GM19025 (cell line): ENCODE measurements at regions not wholly inside any gene's neighbourhood (a gene's known extent, or its start where the extent isn't known, plus 50 kb on each side); places are given as distances from the start of the nearest gene placed in this dataset.

ENCODE experiments used
- ATAC-seq: cut with Tn5 transposase; IDR thresholded peaks from one replicate; pipeline ENCODE4 v1.9.1; 2021; ENCODE audit warnings: mild to moderate bottlenecking, low read depth, moderate library complexity; ENCODE audit not compliant: unreplicated experiment

DNA sequence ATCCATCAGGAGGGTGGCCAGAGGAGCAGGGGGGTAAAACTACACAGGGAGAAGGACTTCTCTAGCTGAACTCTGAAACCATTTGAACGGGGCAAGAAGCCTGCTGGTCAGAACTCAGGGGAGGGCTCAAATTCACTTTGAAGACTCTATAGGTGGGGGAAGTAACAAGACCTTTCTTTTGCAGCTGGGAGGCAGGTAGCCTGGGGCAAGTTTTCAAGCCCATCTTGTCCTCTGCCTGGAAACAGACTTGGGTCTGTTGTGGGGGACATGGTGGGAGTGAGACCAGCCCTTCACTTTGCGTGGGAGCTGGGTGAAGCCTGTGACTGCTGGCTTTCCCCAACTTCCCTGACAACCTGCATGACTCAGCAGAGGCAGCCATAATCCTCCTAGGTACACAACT, 312.3 kb downstream of the SPRY1 start:
- ATAC-seq, result no peak

DNA sequence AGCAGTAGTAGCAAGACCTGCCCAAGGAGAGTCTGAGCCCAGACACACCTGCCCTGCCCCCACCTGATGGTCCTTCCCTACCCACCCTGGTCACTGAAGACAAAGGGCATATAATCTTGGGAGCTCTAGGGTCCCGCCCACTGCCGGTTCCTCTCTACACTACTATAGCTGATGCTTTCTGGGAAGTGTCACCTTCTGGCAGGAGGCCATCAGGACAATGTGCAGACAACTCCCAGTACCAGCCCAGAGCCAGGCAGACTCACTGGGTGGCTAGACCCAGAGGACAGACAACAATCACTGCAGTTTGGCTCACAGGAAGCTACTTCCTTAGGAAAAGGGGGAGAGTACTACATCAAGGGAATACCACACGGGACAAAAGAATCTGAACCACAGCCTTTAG, 312.7 kb downstream of the SPRY1 start:
- ATAC-seq, result no peak

DNA sequence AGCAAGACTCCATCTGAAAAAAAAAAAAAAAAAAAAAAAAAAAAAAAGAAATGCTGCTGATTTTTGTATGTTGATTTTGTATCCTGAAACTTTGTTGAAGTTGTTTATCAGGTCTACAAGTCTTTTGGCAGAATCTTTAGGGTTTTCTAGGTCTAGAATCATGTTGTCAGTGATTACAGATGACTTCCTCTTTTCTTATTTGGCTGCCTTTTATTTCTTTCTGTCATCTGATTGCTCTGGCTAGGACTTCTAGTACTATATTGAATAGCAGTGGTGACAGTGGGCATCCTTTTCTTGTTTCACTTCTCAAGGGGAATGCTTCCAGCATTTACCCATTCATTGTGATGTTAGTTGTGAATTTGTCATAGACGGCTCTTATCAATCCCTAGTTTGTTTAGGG, 334.4 kb downstream of the SPRY1 start:
- no peak for ATAC-seq

DNA sequence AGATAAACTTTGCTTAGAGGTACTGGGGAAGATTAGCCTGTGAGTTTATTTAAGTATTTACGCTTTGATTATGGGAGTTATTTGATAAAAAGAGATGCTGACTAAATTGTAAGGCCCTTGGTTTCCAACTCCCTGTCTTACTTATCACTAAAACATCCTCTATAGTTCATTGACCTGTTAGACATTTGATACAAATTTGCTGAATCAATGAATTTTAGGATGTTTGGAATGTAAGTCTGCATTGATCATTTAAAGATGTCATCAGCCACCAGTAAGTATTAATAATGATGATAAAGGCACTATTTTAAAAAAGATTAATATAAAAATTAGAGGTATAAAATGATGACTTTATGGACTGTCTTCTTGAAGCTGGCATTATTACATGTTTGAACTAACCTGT, 340.6 kb downstream of the SPRY1 start:
- no peak for ATAC-seq

DNA sequence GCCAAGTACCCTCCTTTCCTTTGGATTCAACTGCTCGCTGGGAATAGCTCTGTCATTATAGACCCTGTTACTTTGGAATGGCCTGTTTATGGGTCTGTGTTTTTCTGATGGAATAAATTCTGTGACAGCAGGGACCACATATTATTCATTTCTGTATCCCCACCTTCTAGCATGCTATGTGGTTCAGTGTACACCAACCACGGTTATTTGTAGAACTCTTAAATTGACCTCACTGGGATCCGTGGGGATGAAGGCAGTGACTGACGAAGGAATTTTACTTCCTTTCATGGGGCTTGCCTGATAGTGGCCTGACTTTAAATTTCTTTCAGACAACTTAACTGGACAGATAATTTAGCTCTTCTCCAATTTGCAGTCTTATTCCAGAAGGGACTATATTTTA, 343.2 kb downstream of the SPRY1 start:
- ATAC-seq, result no peak

DNA sequence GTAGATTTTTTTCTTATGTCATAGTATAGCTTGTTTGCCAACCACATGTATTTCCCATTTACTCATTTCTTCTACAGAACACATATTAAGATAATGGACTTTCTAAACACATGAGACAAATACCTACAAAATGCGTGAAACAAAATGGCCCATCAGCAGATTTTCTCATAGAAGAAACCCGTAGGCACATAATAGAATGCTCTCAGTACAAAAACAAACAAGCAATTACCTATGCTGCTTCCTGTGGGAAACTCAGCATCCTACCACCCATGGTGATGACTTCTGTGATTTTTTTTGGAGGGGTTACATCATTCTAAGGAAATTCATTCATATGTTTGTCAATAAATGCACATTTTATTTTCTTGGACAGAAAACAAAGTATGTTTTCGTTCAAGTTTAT, 343.6 kb downstream of the SPRY1 start:
- no peak for ATAC-seq

DNA sequence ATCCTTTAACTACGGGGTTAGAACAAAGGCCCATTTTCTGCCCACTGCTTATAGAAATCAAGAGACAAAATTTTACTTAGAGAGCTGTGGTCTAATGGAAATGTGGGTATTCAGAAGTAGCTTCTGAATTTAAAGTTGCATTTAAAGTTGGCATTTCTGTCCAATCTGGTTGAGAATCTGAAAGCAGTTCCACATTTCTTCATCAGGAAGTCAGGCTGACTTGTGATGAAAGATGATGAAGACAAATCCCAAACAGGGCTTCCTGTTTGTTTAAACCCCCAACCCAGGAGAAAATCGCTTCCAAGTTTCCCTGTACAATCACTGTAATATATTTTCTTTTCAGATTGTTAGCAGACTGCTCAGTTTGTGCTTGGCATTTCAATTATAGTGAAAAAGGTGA, 345.3 kb downstream of the SPRY1 start:
- no peak for ATAC-seq

DNA sequence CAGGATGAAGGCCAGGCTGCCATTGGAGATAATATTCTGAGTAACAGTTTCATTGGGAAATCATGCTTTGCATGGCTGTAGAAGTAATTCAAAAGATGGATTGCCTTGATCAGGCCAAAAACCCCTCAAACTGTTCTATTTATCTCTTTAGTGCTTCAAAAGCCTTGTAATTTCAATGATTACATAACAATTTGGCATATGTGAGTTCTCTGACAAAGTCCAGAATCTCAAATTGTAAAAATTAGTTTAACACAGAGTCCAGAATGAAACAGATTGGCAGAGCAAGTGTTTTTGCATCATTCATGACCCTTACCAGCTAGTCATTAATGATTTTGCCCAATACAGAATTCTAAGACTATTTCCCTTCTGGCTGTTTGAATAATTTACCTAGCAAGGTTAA, 347.3 kb downstream of the SPRY1 start:
- ATAC-seq, result no peak

DNA sequence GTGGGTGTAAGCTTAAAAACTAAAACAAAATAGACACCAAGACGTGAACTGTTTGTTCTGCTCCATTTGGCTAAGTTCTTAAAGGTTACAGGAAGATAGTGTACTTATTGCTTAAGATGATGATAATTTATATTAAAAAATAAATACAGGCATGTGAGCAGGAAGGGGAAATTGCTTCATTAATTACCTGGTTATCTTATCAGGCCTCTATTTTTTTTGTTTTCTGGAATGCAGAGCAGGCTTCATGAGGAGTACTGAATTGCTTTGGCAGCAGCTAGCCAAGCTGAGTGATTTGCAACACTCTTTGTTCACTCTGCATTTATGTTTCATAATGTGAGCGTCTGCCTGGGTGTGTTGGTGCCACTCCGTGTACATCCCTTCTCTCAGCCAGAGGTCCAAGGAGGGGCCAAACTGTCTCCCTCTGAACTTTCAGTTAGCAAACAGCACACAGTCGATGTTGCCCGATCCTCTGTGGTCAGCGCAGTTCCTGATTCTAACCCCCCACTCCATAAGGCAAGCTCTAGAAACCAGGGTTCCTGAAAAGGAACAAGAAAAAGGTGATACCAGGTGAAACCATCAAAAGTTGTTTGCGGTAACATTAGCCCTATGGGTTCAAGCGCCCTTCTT, 348.2 kb downstream of the SPRY1 start:
- ATAC-seq, result no peak

DNA sequence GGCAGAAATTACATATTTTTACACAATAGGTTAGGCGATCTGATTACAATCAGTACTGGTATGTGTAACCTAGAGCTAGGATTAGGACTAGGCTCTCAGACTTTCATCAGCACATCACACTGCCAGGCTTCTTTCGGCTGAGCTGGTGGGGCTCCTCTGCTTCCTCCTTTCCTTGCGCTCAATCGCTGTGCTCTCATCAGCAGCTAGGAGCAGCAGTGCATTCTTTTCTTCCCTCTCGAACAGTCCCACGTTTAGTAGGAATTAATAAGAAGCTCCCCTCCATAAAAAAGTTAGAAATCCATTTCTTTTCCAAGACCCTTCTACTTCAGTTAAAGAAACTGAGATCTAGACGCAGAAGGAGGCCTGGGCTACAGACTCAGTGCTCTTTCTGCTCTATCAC, 350.4 kb downstream of the SPRY1 start:
- ATAC-seq, result no peak

DNA sequence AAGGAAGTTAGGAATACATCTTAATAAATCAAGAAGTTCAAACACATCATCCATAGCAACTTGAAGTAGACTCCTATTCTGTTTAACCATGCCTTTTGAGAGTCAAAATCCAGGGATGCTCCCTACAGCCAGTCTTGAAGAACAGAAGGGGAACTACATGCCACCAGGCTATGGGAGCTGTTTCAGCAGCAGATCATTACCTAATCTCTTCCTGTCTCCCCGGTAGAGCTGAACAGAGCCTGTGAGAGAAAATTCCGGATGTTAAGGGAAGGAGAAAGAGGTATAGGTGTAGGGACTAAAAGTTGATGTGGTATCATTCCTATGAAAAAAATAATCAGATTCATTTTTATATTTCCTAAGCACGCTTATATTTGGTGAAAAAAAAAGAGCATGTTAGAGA, 352.2 kb downstream of the SPRY1 start:
- ATAC-seq, result no peak

DNA sequence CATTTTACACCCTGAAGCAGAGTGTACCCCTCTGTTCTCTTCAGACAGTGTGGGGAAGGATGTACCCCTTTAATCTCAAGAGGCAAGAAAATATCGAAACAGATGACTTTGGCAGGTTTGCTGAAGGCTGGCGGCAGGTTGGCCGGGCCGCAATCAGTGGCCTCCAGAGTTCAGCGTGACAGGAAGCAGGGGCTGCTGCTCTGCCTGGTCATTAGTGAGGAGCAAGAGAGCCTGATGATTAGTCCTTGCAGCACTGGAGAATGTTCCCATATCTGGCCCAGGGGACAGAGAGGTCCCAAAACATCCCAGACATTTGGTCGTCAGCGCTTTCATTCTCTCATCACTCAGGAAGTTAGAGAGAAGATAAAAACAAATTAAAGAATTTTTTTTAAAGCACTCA, 352.8 kb downstream of the SPRY1 start:
- no peak for ATAC-seq

DNA sequence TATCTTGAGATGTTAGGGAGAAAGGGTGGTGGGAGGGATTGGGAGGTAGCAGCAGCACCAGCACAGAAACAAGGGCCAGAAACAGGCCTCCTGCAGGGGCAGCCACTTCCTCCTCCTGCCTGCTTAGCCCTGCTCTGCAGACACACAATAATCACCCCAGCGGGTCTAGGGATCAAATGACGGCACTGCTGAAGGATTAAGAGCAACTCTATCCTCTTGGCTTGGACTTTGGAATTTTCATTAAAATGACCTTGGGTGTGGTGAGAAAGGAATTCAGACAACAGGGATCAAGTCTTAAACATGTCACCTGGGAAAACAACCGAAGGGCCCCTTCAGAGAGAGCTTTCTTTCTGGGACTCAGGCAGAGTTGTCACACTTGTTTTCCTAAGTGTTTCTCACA, 353.4 kb downstream of the SPRY1 start:
- ATAC-seq, result no peak

DNA sequence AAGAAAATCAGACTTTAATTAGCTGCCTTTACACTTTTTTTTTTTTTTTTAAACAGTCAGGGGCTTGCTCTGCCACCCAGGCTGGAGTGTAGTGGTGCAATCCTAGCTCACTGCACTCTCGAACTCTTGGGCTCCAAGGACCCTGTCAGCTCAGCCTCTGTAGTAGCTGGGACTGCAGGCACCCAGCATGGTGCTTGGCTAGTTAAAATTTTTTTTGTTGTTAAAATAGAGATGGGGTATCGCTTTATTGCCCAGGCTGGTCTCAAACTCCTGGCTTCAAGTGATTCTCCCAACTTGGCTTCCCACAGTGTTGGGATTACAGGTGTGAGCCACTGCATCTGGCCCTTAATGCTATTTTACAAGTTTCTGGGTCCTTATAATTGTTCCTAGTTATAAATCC, 359.1 kb downstream of the SPRY1 start:
- no peak for ATAC-seq

DNA sequence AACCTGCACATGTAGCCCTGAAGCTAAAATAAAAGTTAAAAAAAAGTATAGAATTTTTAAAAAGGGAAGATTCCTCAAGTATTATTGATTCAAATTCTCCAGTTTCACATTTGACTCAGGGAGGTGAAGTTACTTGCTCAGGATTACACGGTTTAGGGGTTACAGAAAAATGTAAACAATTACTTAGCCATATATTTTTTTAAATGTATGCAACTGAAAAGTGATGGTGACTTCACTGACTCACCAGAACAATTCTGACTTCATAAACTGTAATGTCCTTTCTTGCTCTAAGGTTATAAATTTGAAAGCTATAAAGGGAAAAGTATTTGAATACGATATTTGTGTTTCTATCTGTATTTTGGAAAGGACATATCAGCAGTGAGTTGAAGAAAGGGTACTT, 371.2 kb downstream of the SPRY1 start:
- no peak for ATAC-seq

DNA sequence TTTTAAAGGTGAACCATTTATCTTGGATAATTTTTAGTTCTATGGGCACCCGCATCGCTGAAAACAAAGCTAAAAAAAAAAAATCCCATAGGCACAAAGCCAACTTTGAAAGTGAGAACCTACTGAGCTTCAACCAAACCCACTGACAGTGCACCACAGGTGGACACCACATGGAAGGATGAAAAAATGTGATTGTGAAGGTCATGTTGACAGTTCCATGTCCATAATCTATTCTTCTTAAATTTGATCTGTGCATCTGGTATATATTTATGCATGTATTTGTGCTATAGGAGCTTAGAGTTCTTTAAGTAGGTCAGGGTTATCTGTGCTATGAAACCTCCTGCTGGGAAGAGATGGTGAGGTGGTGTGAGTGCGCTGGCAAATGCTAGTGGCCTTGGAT, 374.3 kb downstream of the SPRY1 start:
- no peak for ATAC-seq

DNA sequence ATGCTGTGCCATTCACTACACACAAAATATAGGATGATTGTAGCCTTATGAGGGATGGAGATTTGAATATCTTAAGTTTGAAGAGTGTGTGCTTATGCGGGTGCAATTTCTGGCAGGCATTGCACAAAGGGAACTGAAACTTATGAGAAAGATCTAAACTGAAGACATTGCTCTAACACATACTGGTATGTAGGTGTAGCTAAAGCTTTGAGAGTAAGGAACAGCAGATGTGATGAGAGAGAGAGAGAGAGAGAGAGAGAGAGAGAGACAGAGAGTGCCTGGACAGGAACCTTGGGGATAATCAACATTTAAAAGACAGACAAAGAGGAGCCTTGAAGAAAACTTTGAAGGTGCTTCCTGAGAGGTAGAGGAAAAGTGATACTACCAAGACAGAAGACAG, 379.7 kb downstream of the SPRY1 start:
- ATAC-seq, result peak; percentile 95

DNA sequence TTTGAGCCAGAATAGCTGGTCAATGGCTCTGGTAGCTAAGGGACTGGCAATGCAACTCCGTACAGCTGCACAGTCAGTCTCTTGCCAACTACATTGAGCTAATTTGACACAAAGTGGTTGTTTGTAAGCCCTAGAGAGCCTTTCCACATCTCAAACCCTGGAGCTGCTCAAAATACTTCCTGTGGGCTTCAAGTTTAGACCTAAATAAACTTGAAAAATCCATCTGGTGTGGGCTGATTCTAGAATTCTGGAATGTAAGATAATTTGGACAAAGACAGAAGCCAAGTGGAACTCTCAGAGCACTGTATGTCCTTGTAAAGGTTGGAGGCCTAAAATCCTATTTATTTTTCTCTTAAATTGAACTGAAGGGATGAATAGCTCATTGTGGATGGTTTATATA, 380.8 kb downstream of the SPRY1 start:
- no peak for ATAC-seq

DNA sequence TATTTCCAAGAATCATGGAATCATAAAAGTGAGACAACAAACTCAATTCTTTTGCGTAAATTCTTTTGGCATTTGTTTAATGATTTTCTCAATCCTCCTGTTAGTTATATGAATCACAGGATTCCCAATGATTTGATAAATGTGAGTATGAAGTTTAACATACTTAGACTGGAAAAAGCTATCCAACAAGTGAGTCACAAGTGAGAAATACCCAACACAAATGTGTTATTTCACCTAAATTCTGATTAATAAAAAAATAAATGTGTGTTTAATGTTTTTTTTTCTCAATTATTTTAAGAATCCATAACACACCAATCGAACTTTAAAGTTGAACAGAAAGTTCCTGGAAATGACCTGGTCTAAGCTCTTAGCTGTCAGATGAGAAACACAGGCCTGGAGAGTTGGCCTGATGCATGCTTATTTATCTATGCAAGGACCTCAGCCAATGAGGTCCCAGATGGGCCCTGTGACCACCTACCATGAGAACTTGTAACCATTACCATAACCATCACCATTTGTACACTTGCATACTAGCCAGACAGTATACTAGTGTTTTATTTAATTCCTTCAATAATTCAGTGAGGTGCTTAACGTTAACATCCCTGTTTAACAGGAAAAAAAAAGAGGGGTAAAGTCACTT, 386.7 kb downstream of the SPRY1 start:
- no peak for ATAC-seq

DNA sequence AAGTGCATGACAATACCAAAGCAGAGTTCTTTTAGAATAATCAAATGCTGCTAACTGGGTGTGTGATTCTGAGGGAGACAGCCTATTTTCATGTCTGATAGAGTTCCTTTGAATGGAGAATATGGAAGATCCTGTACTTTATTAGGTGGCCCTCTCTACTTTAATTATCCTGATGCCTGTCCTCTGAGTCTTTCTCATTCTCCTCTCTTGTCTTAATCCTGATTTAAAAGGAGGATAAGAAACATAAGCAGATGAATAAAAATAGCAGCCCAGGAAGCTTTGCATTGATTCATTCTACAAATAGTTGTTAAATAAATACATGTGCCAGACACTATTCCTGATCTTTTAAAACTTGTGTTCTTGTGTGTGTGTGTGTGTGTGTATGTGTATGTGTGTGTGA, 387.3 kb downstream of the SPRY1 start:
- no peak for ATAC-seq

DNA sequence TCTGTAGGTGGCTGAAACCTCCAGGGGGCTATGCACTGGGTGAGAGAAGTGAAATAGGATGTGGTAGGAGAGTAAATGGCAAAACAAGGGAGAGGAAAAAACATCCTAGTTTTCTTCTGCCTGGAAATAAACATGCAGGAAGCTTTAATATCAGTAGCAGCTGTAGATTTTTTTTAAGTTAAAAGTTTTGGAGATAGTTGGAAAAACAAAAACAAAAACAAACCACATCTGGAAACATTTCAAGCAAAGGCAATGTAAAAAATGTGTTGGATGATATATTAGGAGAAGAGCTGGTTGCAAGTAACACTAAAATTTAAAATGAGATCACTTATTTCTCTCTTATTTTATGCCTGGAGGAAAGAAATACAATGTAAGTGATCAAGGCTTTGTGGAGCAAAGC, 388.0 kb downstream of the SPRY1 start:
- ATAC-seq, result no peak

DNA sequence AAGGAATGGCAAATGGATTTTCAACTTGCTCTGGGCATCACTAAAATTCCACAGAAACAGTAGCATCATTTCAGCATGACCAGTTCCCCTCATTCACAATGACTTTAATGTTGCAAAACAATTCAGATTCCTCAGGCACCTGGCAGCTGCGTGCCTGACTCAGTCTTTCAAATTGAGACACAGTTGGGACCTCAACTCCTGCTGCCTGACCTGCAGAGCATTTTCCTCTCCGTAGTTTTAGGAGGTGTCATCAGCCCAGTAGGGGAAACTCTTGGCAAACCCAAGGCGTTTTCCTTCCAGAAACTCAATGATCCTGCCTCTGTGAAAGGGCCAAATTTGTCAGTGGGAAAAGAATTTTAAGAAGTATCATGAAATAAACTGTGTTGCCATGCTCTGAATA, 388.9 kb downstream of the SPRY1 start:
- ATAC-seq, result no peak
